ENCODE measurements at regions not wholly inside any gene's neighbourhood (a gene's known extent, or its start where the extent isn't known, plus 50 kb on each side); places are given as distances from the start of the nearest gene placed in this dataset.

- Histone ChIP-seq H3K9me3 (no peaks in the 10 kb centered on the region), H3K27me3 (no peaks in the 10 kb centered on the region), H3K27ac (no peak overlapping the region), H3K4me3 (no peak overlapping the region), H3K4me1 (ENCODE audit: insufficient read depth) (no peaks in the 10 kb centered on the region), H3K36me3 (no peaks in the 10 kb centered on the region)
- WGBS, 3 donors = 16 to 27% (median 16%) methylated on average over 1 of the region's 1 CpG
- intact Hi-C loops (cut with DNase I) = no loop called here
- DNase-seq = no peak
- no peak for TF ChIP-seq CTCF (IDR thresholded peaks at IDR 0.05)
- no peak for TF ChIP-seq EP300 (IDR thresholded peaks at IDR 0.05)
- TF ChIP-seq POLR2A (IDR thresholded peaks at IDR 0.05) = no peak
These were observed 238.5 kb upstream of the STARD13 start for GRCh38 chr13:33524086-33524485.

- WGBS, 3 donors = 82 to 94% (median 86%) methylated on average over 4 of the region's 4 CpGs
- Histone ChIP-seq H3K27ac (no peak overlapping the region), H3K4me3 (no peak overlapping the region), H3K9me3 (no peaks in the 10 kb centered on the region), H3K27me3 (no peaks in the 10 kb centered on the region), H3K4me1 (ENCODE audit: insufficient read depth) (no peaks in the 10 kb centered on the region), H3K36me3 (no peaks in the 10 kb centered on the region)
- no peak for DNase-seq
- intact Hi-C loops (cut with DNase I) = no loop called here
- no peak for TF ChIP-seq CTCF (IDR thresholded peaks at IDR 0.05)
- no peak for TF ChIP-seq EP300 (IDR thresholded peaks at IDR 0.05)
- no peak for TF ChIP-seq POLR2A (IDR thresholded peaks at IDR 0.05)
These were observed 240.2 kb upstream of the STARD13 start for GRCh38 chr13:33525763-33526162.

- Histone ChIP-seq H3K4me1 (ENCODE audit: insufficient read depth) (no peaks in the 10 kb centered on the region), H3K9me3 (no peaks in the 10 kb centered on the region), H3K4me3 (no peak overlapping the region), H3K27me3 (no peaks in the 10 kb centered on the region), H3K36me3 (no peaks in the 10 kb centered on the region), H3K27ac (no peak overlapping the region)
- no peak for DNase-seq
- WGBS, 3 donors = 95 to 96% (median 96%) methylated on average over 3 of the region's 3 CpGs
- no peak for TF ChIP-seq POLR2A (IDR thresholded peaks at IDR 0.05)
- TF ChIP-seq CTCF (IDR thresholded peaks at IDR 0.05) = no peak
- no peak for TF ChIP-seq EP300 (IDR thresholded peaks at IDR 0.05)
- intact Hi-C loops (cut with DNase I) = no loop called here
These were observed 241.2 kb upstream of the STARD13 start for GRCh38 chr13:33526718-33527117.

GRCh38 chr13:33528896-33529295, 243.3 kb upstream of the STARD13 start:
- WGBS, 3 donors = 92 to 96% (median 95%) methylated on average over 2 of the region's 2 CpGs
- TF ChIP-seq POLR2A (IDR thresholded peaks at IDR 0.05) (no peak), EP300 (IDR thresholded peaks at IDR 0.05) (no peak), CTCF (IDR thresholded peaks at IDR 0.05) (no peak)

GRCh38 chr13:33531484-33531883, 245.9 kb upstream of the STARD13 start:
- TF ChIP-seq CTCF (IDR thresholded peaks at IDR 0.05) = no peak
- TF ChIP-seq EP300 (IDR thresholded peaks at IDR 0.05) = no peak
- no peak for TF ChIP-seq POLR2A (IDR thresholded peaks at IDR 0.05)
- H3K4me3 ChIP-seq = no peak overlapping the region
- no peaks in the 10 kb centered on the region for H3K4me1 ChIP-seq (ENCODE audit: insufficient read depth)

More at GRCh38 chr13:33528896-33529295, 243.3 kb upstream of the STARD13 start:
- Histone ChIP-seq H3K4me1 (ENCODE audit: insufficient read depth) (no peaks in the 10 kb centered on the region), H3K27me3 (no peaks in the 10 kb centered on the region), H3K9me3 (no peaks in the 10 kb centered on the region), H3K27ac (no peak overlapping the region), H3K4me3 (no peak overlapping the region), H3K36me3 (no peaks in the 10 kb centered on the region)
- intact Hi-C loops (cut with DNase I) = no loop called here
- no peak for DNase-seq

More at GRCh38 chr13:33531484-33531883, 245.9 kb upstream of the STARD13 start:
- H3K9me3 ChIP-seq = no peaks in the 10 kb centered on the region
- H3K27me3 ChIP-seq = no peaks in the 10 kb centered on the region
- no peak overlapping the region for H3K27ac ChIP-seq
- intact Hi-C loops (cut with DNase I) = loop anchor here in 2 of 4 donors (10.0 kb wide), 2 partner anchors 247 to 407 kb away; partner anchors contain the start of gene STARD13 (in 2 of the 2)
- no peaks in the 10 kb centered on the region for H3K36me3 ChIP-seq
- DNase-seq = no peak

All from ovary (tissue), 7 donors.